ENCODE measurements at regions not wholly inside any gene's neighbourhood (a gene's known extent, or its start where the extent isn't known, plus 50 kb on each side); places are given as distances from the start of the nearest gene placed in this dataset.

GRCh38 chr18:34297287-34297686 lies 72.6 kb upstream of the NOL4 start:
- dilution Hi-C loops (cut with MboI; ENCODE audit: extremely low pct_ligation_motif_present, low sequenced_read_pairs) (no loop called here), intact Hi-C loops (cut with micrococcal nuclease) (no loop called here)
- no peak for FAIRE-seq
- Histone ChIP-seq H3K4me1 (ENCODE audit: control insufficient read depth, extremely low read depth, insufficient read depth, low read length) (no peaks in the 10 kb centered on the region), H3K4me3 (replicated peaks in 1 of 3; ENCODE audit: insufficient read depth in 1 of 3, low read depth in 1 of 3, low read length in 3 of 3) (no peak overlapping the region), H3K4me2 (ENCODE audit: insufficient read depth, low read length) (no peak overlapping the region), H3K27me3 (ENCODE audit: control insufficient read depth in 2 of 2, insufficient read depth in 2 of 2, low read length in 2 of 2) (no peaks in the 10 kb centered on the region), H4K20me1 (replicated peaks; ENCODE audit: control insufficient read depth, extremely low read depth, insufficient read depth, low read length) (no peaks in the 10 kb centered on the region), H3K9me3 (replicated peaks; ENCODE audit: control insufficient read depth, insufficient read depth, low read length) (no peaks in the 10 kb centered on the region), H3K36me3 (ENCODE audit: control insufficient read depth in 2 of 2, extremely low read depth in 1 of 2, insufficient read depth in 2 of 2, low read length in 2 of 2) (no peaks in the 10 kb centered on the region), H3K79me2 (ENCODE audit: control insufficient read depth, insufficient read depth, low read length) (no peaks in the 10 kb centered on the region), H3K9me1 (replicated peaks; ENCODE audit: control insufficient read depth, extremely low read depth, insufficient read depth, low read length) (no peaks in the 10 kb centered on the region), H3K27ac (ENCODE audit: insufficient read depth, low read depth, low read length) (no peak overlapping the region), H2AFZ (ENCODE audit: low read depth, low read length) (no peak overlapping the region), H3K9ac (replicated peaks; ENCODE audit: extremely low read depth, insufficient read depth, low read length) (no peak overlapping the region)
- CTCF ChIA-PET: no interaction called here
- BruUV-seq (replicated peaks): no TSS peak
- POLR2A ChIA-PET: no interaction called here
- no peak for DNase-seq (ENCODE audit: low read depth, low spot score)
- TF ChIP-seq POLR2A (IDR thresholded peaks at IDR 0.05; ENCODE audit: low read depth, low read length) (no peak), JUN (IDR thresholded peaks at IDR 0.05; ENCODE audit: borderline replicate concordance, insufficient read depth, insufficient read length, low read depth) (no peak), MYC (IDR thresholded peaks at IDR 0.05; ENCODE audit: low read depth, low read length) (no peak)

GRCh38 chr18:34299828-34300227 lies 75.1 kb upstream of the NOL4 start:
- DNase-seq (ENCODE audit: low read depth, low spot score) (no peak), FAIRE-seq (no peak)
- H3K79me2 ChIP-seq (ENCODE audit: control insufficient read depth, insufficient read depth, low read length): no peaks in the 10 kb centered on the region
- CTCF ChIA-PET: interaction anchor here (1.0 to 1.1 kb wide), 2 partner anchors 13 to 177 kb away, joined by 3 to 7 read pairs; no protein-coding TSS in a partner anchor
- H3K9me3 ChIP-seq (replicated peaks; ENCODE audit: control insufficient read depth, insufficient read depth, low read length): no peaks in the 10 kb centered on the region
- no peaks in the 10 kb centered on the region for H3K4me1 ChIP-seq (ENCODE audit: control insufficient read depth, extremely low read depth, insufficient read depth, low read length)
- TF ChIP-seq EZH2 (IDR thresholded peaks at IDR 0.05; ENCODE audit: borderline replicate concordance, low read depth, low read length, severe bottlenecking): no peak
- TF ChIP-seq POLR2A (IDR thresholded peaks at IDR 0.05; ENCODE audit: low read depth, low read length): no peak
- no peak for TF ChIP-seq JUN (IDR thresholded peaks at IDR 0.05; ENCODE audit: borderline replicate concordance, insufficient read depth, insufficient read length, low read depth)
- TF ChIP-seq MYC (IDR thresholded peaks at IDR 0.05; ENCODE audit: low read depth, low read length): no peak
- TF ChIP-seq FOS (IDR thresholded peaks at IDR 0.05; ENCODE audit: borderline replicate concordance, insufficient read depth, low read length): no peak
- TF ChIP-seq CTCF (IDR thresholded peaks at IDR 0.05; ENCODE audit: extremely low read depth in 1 of 2, insufficient read depth in 1 of 2, low read depth in 1 of 2, low read length in 2 of 2): no peak
- no peaks in the 10 kb centered on the region for H4K20me1 ChIP-seq (replicated peaks; ENCODE audit: control insufficient read depth, extremely low read depth, insufficient read depth, low read length)
- no peak overlapping the region for H3K4me2 ChIP-seq (ENCODE audit: insufficient read depth, low read length)
- no peaks in the 10 kb centered on the region for H3K27me3 ChIP-seq (ENCODE audit: control insufficient read depth in 2 of 2, insufficient read depth in 2 of 2, low read length in 2 of 2)
- intact Hi-C loops (cut with micrococcal nuclease) (no loop called here), dilution Hi-C loops (cut with MboI; ENCODE audit: extremely low pct_ligation_motif_present, low sequenced_read_pairs) (no loop called here)
- no peak overlapping the region for H3K27ac ChIP-seq (ENCODE audit: insufficient read depth, low read depth, low read length)
- no peak overlapping the region for H2AFZ ChIP-seq (ENCODE audit: low read depth, low read length)
- POLR2A ChIA-PET: no interaction called here
- H3K9me1 ChIP-seq (replicated peaks; ENCODE audit: control insufficient read depth, extremely low read depth, insufficient read depth, low read length): no peaks in the 10 kb centered on the region
- no peaks in the 10 kb centered on the region for H3K36me3 ChIP-seq (ENCODE audit: control insufficient read depth in 2 of 2, extremely low read depth in 1 of 2, insufficient read depth in 2 of 2, low read length in 2 of 2)
- H3K4me3 ChIP-seq (replicated peaks in 1 of 3; ENCODE audit: insufficient read depth in 1 of 3, low read depth in 1 of 3, low read length in 3 of 3): no peak overlapping the region
- no TSS peak for BruUV-seq (replicated peaks)
- no peak overlapping the region for H3K9ac ChIP-seq (replicated peaks; ENCODE audit: extremely low read depth, insufficient read depth, low read length)

Measured in endothelial cell of umbilical vein (primary cell).